GM12878 (cell line): ENCODE measurements at regions not wholly inside any gene's neighbourhood (a gene's known extent, or its start where the extent isn't known, plus 50 kb on each side); places are given as distances from the start of the nearest gene placed in this dataset.

Experiments
- ATAC-seq: fragments of 200-7000 bp; cut with Tn5 transposase; 3 replicates; pipeline ENCODE4 v1.9.1; 2020; ENCODE audit warnings: mild to moderate bottlenecking, moderate library complexity
- BruUV-seq: library from RNA; stranded (reverse); fragments of 400-500 nt; replicated peaks from 2 replicates; lab custom pipeline; 2021; lab: Mats Ljungman, UMichigan
- CTCF ChIA-PET: fragments of 300-600 bp; sonication (Branson Sonifier 250); formaldehyde crosslinking; extraction: SDS; loops from one replicate; lab custom pipeline; 2021; ENCODE audit warnings: inconsistent platforms; lab: Yijun Ruan, JAX
- POLR2A ChIA-PET: fragments of 350-600 bp; formaldehyde crosslinking; extraction: SDS; loops from one replicate; lab custom pipeline; 2021; ENCODE audit warnings: inconsistent platforms; lab: Charles Lee
- RAD21 ChIA-PET: fragments of 300-600 bp; sonication (Branson Sonifier 250); formaldehyde crosslinking; loops from one replicate; lab custom pipeline; 2023; ENCODE audit warnings: antibody characterized with exemption; ENCODE audit not compliant: unreplicated experiment; lab: Charles Lee
- SMC1A ChIA-PET: fragments of 300-600 bp; sonication (Branson Sonifier 250); formaldehyde crosslinking; loops from one replicate; lab custom pipeline; 2023; ENCODE audit not compliant: unreplicated experiment, uncharacterized antibody; lab: Charles Lee
- DNase-seq: peaks from one replicate; pipeline ENCODE4 v3.0.0-alpha.2; 2011; ENCODE audit warnings: low read depth, low spot score
- FAIRE-seq: peaks from 3 replicates; lab custom pipeline; 2011; peaks lifted over from hg19 to GRCh38; lab: Jason Lieb, UNC
- H2AFZ ChIP-seq: 2 replicates; pipeline ENCODE4 v1.6.0; 2011; ENCODE audit warnings: low read depth, low read length, control low read depth; ENCODE audit not compliant: control insufficient read depth
- H3K27ac ChIP-seq: 2 replicates; pipeline ENCODE4 v1.5.1; 2011; ENCODE audit warnings: control low read depth; ENCODE audit not compliant: control insufficient read depth, insufficient read depth
- H3K27me3 ChIP-seq, 2 experiments: replicated peaks in 1 of 2; 2 replicates each; pipeline versions ENCODE4 v1.6.0 to v1.6.1; 2011; ENCODE audit warnings: low read length in 1 of 2; ENCODE audit not compliant: control insufficient read depth in 2 of 2, insufficient read depth in 2 of 2
- H3K36me3 ChIP-seq, 2 experiments: 2 replicates each; pipeline ENCODE4 v1.5.1; 2011; ENCODE audit warnings: low read length in 1 of 2; ENCODE audit not compliant: control insufficient read depth in 2 of 2, insufficient read depth in 2 of 2
- H3K4me1 ChIP-seq: 2 replicates; pipeline ENCODE4 v1.6.1; 2011; ENCODE audit warnings: mild to moderate bottlenecking, low read length, moderate library complexity, mixed read lengths; ENCODE audit not compliant: control insufficient read depth, insufficient read depth
- H3K4me2 ChIP-seq: 2 replicates; pipeline ENCODE4 v1.6.0; 2011; ENCODE audit warnings: control low read depth; ENCODE audit not compliant: control insufficient read depth, insufficient read depth
- H3K4me3 ChIP-seq: fragments of 200-600 bp; sonication (generic); 2 replicates; pipeline ENCODE4 v1.5.1; 2016
- H3K79me2 ChIP-seq: 2 replicates; pipeline ENCODE4 v1.6.0; 2011; ENCODE audit warnings: low read length; ENCODE audit not compliant: control insufficient read depth, insufficient read depth
- H3K9ac ChIP-seq: 2 replicates; pipeline ENCODE4 v1.8.0; 2011; ENCODE audit warnings: low read length, control low read depth, mixed read lengths; ENCODE audit not compliant: control insufficient read depth, insufficient read depth
- H3K9me3 ChIP-seq: replicated peaks from 3 replicates; pipeline ENCODE4 v1.5.1; 2011; ENCODE audit warnings: mild to moderate bottlenecking, low read length; ENCODE audit not compliant: control insufficient read depth, insufficient read depth
- H4K20me1 ChIP-seq: 2 replicates; pipeline ENCODE4 v1.6.0; 2011; ENCODE audit not compliant: control insufficient read depth, insufficient read depth
- BRCA1 ChIP-seq: IDR thresholded peaks from 2 replicates; pipeline ENCODE4 v1.6.1; 2011; ENCODE audit warnings: low read depth, low read length, improper control_type of control experiment
- CEBPZ ChIP-seq: fragments of 150-350 bp; IDR thresholded peaks from 2 replicates; pipeline ENCODE4 v1.6.1; 2016; ENCODE audit warnings: low read depth, low read length
- IRF4 ChIP-seq: IDR thresholded peaks from 2 replicates; pipeline ENCODE4 v1.6.1; 2011; ENCODE audit warnings: low read depth, low read length
- RCOR1 ChIP-seq: conservative IDR thresholded peaks from 2 replicates; pipeline ENCODE4 v1.6.1; 2012; ENCODE audit warnings: low read depth, low read length, improper control_type of control experiment
- ZNF217 ChIP-seq: fragments of 450-650 bp; IDR thresholded peaks from 2 replicates; pipeline ENCODE4 v1.6.1; 2017; ENCODE audit warnings: antibody characterized with exemption, mild to moderate bottlenecking
- ZZZ3 ChIP-seq: IDR thresholded peaks from 2 replicates; pipeline ENCODE4 v1.6.1; 2011; ENCODE audit warnings: low read depth; ENCODE audit not compliant: control insufficient read depth, insufficient read length
- WGBS: methylation state at CpG from one replicate; pipeline ENCODE4 v1.1.6; 2016; ENCODE audit warnings: low lambda C conversion rate; ENCODE audit not compliant: insufficient replicate concordance, insufficient coverage; ENCODE audit errors: missing lambda C conversion rate; 5-methylcytosine and 5-hydroxymethylcytosine counted together
- in situ Hi-C: fragments of 300-500 bp; cut with MboI; formaldehyde crosslinking; loops from 9 replicates; pipeline ENCODE4 v1.14.3; 2018; ENCODE audit warnings: mixed read lengths
- intact Hi-C: fragments of 100-400 bp; cut with micrococcal nuclease; formaldehyde crosslinking; loops from one replicate; pipeline ENCODE4 v1.14.2; 2022; ENCODE audit not compliant: unreplicated experiment
- TF ChIP-seq, protein P1 (sequence below): IDR thresholded peaks from 2 replicates; pipeline ENCODE4 v1.6.1; 2011; ENCODE audit warnings: low read depth, mild to moderate bottlenecking, low read length, moderate library complexity, borderline replicate concordance; ENCODE audit errors: extremely low read depth

- H2AFZ ChIP-seq = no peak overlapping the region
- H3K9ac ChIP-seq = no peak overlapping the region
- H3K4me2 ChIP-seq = no peak overlapping the region
- H3K4me1 ChIP-seq = no peaks in the 10 kb centered on the region
- no peaks in the 10 kb centered on the region for H4K20me1 ChIP-seq
- SMC1A ChIA-PET = no interaction called here
- POLR2A ChIA-PET = no interaction called here
- CTCF ChIA-PET = no interaction called here
- RAD21 ChIA-PET = interaction anchor here (0.6 to 0.8 kb wide), 2 partner anchors 13 to 34 kb away, joined by 3 read pairs; no protein-coding TSS in a partner anchor
- peaks cover 0 to 2% of the 10 kb centered on the region in 2 experiments; a peak in 2 of 4 replicates for H3K27me3 ChIP-seq
- 43% methylated on average over 4 of the region's 4 CpGs for WGBS
- no peak overlapping the region for H3K4me3 ChIP-seq
- H3K79me2 ChIP-seq = no peaks in the 10 kb centered on the region
- intact Hi-C loops = no loop called here
- FAIRE-seq = no peak
- no peaks in the 10 kb centered on the region for H3K9me3 ChIP-seq
- no peak overlapping the region for H3K27ac ChIP-seq
- in situ Hi-C loops = no loop called here
- DNase-seq = no peak
- BruUV-seq = no TSS peak
- ATAC-seq = no peak
- TF ChIP-seq BRCA1 (no peak), ZNF217 (no peak), CEBPZ (no peak), IRF4 (no peak), RCOR1 (no peak), ZZZ3 (no peak)
- TF ChIP-seq, protein P1, sequence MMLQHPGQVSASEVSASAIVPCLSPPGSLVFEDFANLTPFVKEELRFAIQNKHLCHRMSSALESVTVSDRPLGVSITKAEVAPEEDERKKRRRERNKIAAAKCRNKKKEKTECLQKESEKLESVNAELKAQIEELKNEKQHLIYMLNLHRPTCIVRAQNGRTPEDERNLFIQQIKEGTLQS = no peak
- H3K36me3 ChIP-seq = no peaks in the 10 kb centered on the region
Observed at GRCh38 chr10:78565841-78566240, 502.9 kb upstream of the ZMIZ1 start.
